ENCODE measurements at regions not wholly inside any gene's neighbourhood (a gene's known extent, or its start where the extent isn't known, plus 50 kb on each side); places are given as distances from the start of the nearest gene placed in this dataset.

- TF ChIP-seq CTCF (IDR thresholded peaks at IDR 0.05; ENCODE audit: insufficient read depth, low read depth, low read length) (no peak), EZH2 (IDR thresholded peaks at IDR 0.05; ENCODE audit: insufficient read depth, low read length) (no peak)
Measured at GRCh38 chr3:148606979-148607378, 90.7 kb upstream of the AGTR1 start.
